PC-3 (cell line): ENCODE measurements at regions not wholly inside any gene's neighbourhood (a gene's known extent, or its start where the extent isn't known, plus 50 kb on each side); places are given as distances from the start of the nearest gene placed in this dataset.

Experiments
- ATAC-seq: fragments of 200-7000 bp; cut with Tn5 transposase; 2 replicates; pipeline ENCODE4 v1.9.1; 2020; ENCODE audit warnings: mild to moderate bottlenecking, moderate library complexity
- BruUV-seq: library from RNA; stranded (reverse); fragments of 400-500 nt; replicated peaks from 2 replicates; lab custom pipeline; 2021; lab: Mats Ljungman, UMichigan
- CTCF ChIA-PET: fragments of 300-600 bp; sonication (Branson Sonifier 250); formaldehyde crosslinking; loops from one replicate; lab custom pipeline; 2022; ENCODE audit warnings: antibody characterized with exemption; lab: Charles Lee
- POLR2A ChIA-PET: fragments of 300-600 bp; sonication (Branson Sonifier 250); formaldehyde crosslinking; loops from one replicate; lab custom pipeline; 2022; ENCODE audit warnings: antibody characterized with exemption; ENCODE audit not compliant: unreplicated experiment; lab: Charles Lee
- DNase-seq: peaks from one replicate; pipeline ENCODE4 v3.0.0-alpha.2; 2015
- H2AFZ ChIP-seq: fragments of 300-600 bp; sonication (generic); 2 replicates; pipeline ENCODE4 v1.6.0; 2016; ENCODE audit warnings: antibody characterized with exemption, low read length
- H3F3A ChIP-seq: fragments of 300-600 bp; sonication (generic); one replicate; pipeline ENCODE4 v1.6.0; 2017; ENCODE audit warnings: antibody characterized with exemption, low read length, control low read depth, mild to moderate bottlenecking; ENCODE audit not compliant: unreplicated experiment
- H3K27ac ChIP-seq: fragments of 300-600 bp; sonication (generic); 2 replicates; pipeline ENCODE4 v1.5.1; 2016; ENCODE audit warnings: mild to moderate bottlenecking, low read length
- H3K27me3 ChIP-seq: fragments of 300-600 bp; sonication (generic); 2 replicates; pipeline ENCODE4 v1.6.1; 2016; ENCODE audit warnings: low read length, mixed read lengths
- H3K36me3 ChIP-seq: fragments of 300-600 bp; sonication (generic); 2 replicates; pipeline ENCODE4 v1.6.1; 2016; ENCODE audit warnings: low read depth, mixed run types, low read length, mixed read lengths
- H3K4me1 ChIP-seq: fragments of 300-600 bp; sonication (generic); 2 replicates; pipeline ENCODE4 v1.5.1; 2016; ENCODE audit warnings: low read length; ENCODE audit not compliant: insufficient read depth
- H3K4me2 ChIP-seq: fragments of 300-600 bp; sonication (generic); 2 replicates; pipeline ENCODE4 v1.6.0; 2016; ENCODE audit warnings: low read length
- H3K4me3 ChIP-seq: fragments of 300-600 bp; sonication (generic); 2 replicates; pipeline ENCODE4 v1.5.1; 2016; ENCODE audit warnings: mild to moderate bottlenecking, low read length, mixed read lengths
- H3K79me2 ChIP-seq: fragments of 300-600 bp; sonication (generic); 2 replicates; pipeline ENCODE4 v1.6.1; 2017; ENCODE audit warnings: low read length, mixed read lengths
- H3K9ac ChIP-seq: fragments of 300-600 bp; sonication (generic); 2 replicates; pipeline ENCODE4 v1.6.0; 2016; ENCODE audit warnings: mild to moderate bottlenecking, low read length
- H3K9me2 ChIP-seq: fragments of 300-600 bp; sonication (generic); replicated peaks from 2 replicates; pipeline ENCODE4 v1.6.1; 2016; ENCODE audit warnings: mixed run types, low read length, mixed read lengths
- H3K9me3 ChIP-seq: fragments of 300-600 bp; sonication (generic); 2 replicates; pipeline ENCODE4 v1.6.1; 2016; ENCODE audit warnings: low read length, mixed read lengths
- H4K20me1 ChIP-seq: fragments of 300-600 bp; sonication (generic); 2 replicates; pipeline ENCODE4 v1.6.1; 2016; ENCODE audit warnings: low read length, mixed read lengths
- CTCF ChIP-seq: fragments of 300-600 bp; sonication (generic); conservative IDR thresholded peaks from 2 replicates; pipeline ENCODE4 v1.5.1; 2017; ENCODE audit warnings: antibody characterized with exemption, low read depth, mild to moderate bottlenecking, low read length
- EZH2 ChIP-seq: fragments of 300-600 bp; sonication (generic); IDR thresholded peaks from one replicate; pipeline ENCODE4 v1.6.1; 2017; ENCODE audit warnings: antibody characterized with exemption, mild to moderate bottlenecking, low read length; ENCODE audit not compliant: unreplicated experiment
- EZH2phosphoT487 ChIP-seq: fragments of 300-600 bp; sonication (generic); IDR thresholded peaks from 2 replicates; pipeline ENCODE4 v1.6.1; 2018; ENCODE audit warnings: mild to moderate bottlenecking, antibody characterized with exemption, low read length, borderline replicate concordance
- intact Hi-C: fragments of 100-400 bp; cut with micrococcal nuclease; formaldehyde crosslinking; loops from 2 replicates; pipeline ENCODE4 v1.9.0; 2023

- Histone ChIP-seq H3K27ac (no peak overlapping the region), H3K9me3 (no peaks in the 10 kb centered on the region), H3K9ac (no peak overlapping the region), H3K9me2 (no peaks in the 10 kb centered on the region), H3K36me3 (no peaks in the 10 kb centered on the region), H3K79me2 (no peaks in the 10 kb centered on the region), H3K4me2 (no peak overlapping the region), H3F3A (no peaks in the 10 kb centered on the region), H3K4me3 (no peak overlapping the region), H4K20me1 (no peaks in the 10 kb centered on the region), H2AFZ (no peak overlapping the region), H3K27me3 (no peaks in the 10 kb centered on the region), H3K4me1 (no peaks in the 10 kb centered on the region)
- CTCF ChIA-PET: no interaction called here
- TF ChIP-seq EZH2 (no peak), EZH2phosphoT487 (no peak), CTCF (no peak)
- no TSS peak for BruUV-seq
- intact Hi-C loops: no loop called here
- ATAC-seq: no peak
- DNase-seq: no peak
- POLR2A ChIA-PET: no interaction called here
Observed at GRCh38 chr7:46239846-46240245, 318.8 kb upstream of the IGFBP3 start.

- Histone ChIP-seq H3K27ac (no peak overlapping the region), H2AFZ (no peak overlapping the region), H4K20me1 (no peaks in the 10 kb centered on the region), H3K9ac (no peak overlapping the region), H3K4me1 (no peaks in the 10 kb centered on the region), H3K79me2 (no peaks in the 10 kb centered on the region), H3K9me2 (no peaks in the 10 kb centered on the region), H3F3A (no peaks in the 10 kb centered on the region), H3K4me2 (no peak overlapping the region), H3K9me3 (no peaks in the 10 kb centered on the region), H3K4me3 (no peak overlapping the region), H3K36me3 (no peaks in the 10 kb centered on the region), H3K27me3 (no peaks in the 10 kb centered on the region)
- intact Hi-C loops: no loop called here
- POLR2A ChIA-PET: no interaction called here
- BruUV-seq: no TSS peak
- TF ChIP-seq EZH2 (no peak), CTCF (no peak), EZH2phosphoT487 (no peak)
- CTCF ChIA-PET: no interaction called here
- DNase-seq (no peak), ATAC-seq (no peak)
Observed at GRCh38 chr7:46237466-46237865, 316.4 kb upstream of the IGFBP3 start.

- H3K9me2 ChIP-seq: no peaks in the 10 kb centered on the region
- H3F3A ChIP-seq: no peaks in the 10 kb centered on the region
- no peaks in the 10 kb centered on the region for H3K27me3 ChIP-seq
- no peak for TF ChIP-seq EZH2phosphoT487
- TF ChIP-seq EZH2: no peak
- no peak for TF ChIP-seq CTCF
- H3K4me3 ChIP-seq: no peak overlapping the region
- ChIA-PET POLR2A (no interaction called here), CTCF (no interaction called here)
- H3K4me1 ChIP-seq: peaks cover 8% of the 10 kb centered on the region
- intact Hi-C loops: no loop called here
- H3K79me2 ChIP-seq: no peaks in the 10 kb centered on the region
- no peaks in the 10 kb centered on the region for H4K20me1 ChIP-seq
- H3K27ac ChIP-seq: no peak overlapping the region
- no peak overlapping the region for H2AFZ ChIP-seq
- H3K4me2 ChIP-seq: no peak overlapping the region
- no peak for DNase-seq
- ATAC-seq: no peak
- no peaks in the 10 kb centered on the region for H3K9me3 ChIP-seq
- H3K36me3 ChIP-seq: no peaks in the 10 kb centered on the region
- no TSS peak for BruUV-seq
- no peak overlapping the region for H3K9ac ChIP-seq
Observed at GRCh38 chr7:46233585-46234329, 312.7 kb upstream of the IGFBP3 start.
